ENCODE measurements at regions not wholly inside any gene's neighbourhood (a gene's known extent, or its start where the extent isn't known, plus 50 kb on each side); places are given as distances from the start of the nearest gene placed in this dataset.
"Not testable (repeated sequence)": the region's sequence is repeated elsewhere in the genome, so short reads cannot be mapped to it uniquely, and the experiment has no call there.

DNA sequence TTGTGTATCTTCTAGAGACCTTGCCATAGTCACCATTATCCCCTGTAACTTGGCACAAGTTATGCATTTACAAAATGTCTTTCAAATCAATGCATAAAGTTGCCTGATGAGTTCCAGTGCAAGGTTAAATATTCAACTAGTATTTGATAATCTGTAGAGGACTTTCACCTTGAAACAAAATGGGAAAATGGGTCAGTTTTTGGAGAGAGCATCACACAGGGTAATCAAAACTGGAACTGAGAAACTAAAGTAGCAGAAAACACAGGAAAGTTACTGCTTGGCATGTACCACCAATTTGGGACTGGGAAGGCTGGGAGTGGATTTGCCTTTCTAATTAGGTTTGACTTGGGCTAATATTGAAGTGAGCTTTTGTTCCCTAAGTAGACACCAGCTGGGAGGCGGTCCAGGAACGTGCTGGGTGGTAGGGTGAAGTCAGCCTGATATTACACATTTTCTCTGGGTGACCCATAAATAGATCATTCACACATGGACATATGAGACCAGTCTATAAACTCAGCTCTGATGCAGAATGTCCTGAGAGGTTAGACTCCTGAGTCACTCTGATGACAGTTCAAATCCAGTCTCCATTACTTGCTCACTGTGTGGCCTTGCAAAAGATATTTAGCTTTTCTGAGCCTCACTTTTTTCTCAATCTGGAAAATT, 152.3 kb downstream of the PCTP start:
- DNase-seq (ENCODE audit: low read depth): no peak

DNA sequence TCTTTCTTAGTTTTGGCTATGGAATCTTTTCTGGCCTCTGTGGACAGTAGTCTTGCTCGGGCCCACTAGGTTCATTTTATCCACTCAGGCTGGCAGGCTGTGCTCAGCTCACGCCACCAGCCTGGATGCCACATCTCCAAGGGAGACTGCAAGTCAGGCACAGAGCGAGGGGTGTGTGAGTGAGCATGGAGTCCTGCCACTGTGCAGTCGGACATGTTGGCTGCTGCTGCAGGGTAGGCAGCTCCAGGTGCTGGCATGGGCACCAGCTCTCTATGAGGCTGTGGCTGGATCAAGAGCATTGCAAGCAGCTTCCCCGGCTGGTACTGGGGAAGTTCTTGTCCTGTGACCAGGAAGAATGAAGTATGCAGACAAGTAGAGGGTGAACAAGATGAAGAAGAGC, 158.9 kb downstream of the PCTP start:
- no peak for DNase-seq (ENCODE audit: low read depth)

DNA sequence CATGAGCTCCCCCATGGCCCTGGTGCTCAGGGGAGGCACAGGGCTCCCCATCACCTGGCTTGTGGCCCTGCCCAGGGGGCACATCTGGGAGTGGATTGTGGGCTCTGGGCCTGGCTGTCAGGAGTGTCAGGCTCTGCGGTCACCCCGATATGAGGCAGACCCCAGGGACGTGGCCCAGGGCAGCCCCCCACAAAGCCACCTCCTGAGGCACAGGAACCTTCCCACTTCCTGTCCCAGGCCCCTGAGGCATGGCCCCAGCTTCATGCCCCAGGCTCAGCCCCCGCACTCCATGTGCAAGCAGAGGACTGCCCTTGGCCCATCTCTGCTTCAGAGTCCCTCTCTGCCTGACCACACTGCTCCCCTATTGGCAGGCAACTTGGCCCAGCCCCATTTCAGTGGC, 160.3 kb downstream of the PCTP start:
- no peak for DNase-seq (ENCODE audit: low read depth)

DNA sequence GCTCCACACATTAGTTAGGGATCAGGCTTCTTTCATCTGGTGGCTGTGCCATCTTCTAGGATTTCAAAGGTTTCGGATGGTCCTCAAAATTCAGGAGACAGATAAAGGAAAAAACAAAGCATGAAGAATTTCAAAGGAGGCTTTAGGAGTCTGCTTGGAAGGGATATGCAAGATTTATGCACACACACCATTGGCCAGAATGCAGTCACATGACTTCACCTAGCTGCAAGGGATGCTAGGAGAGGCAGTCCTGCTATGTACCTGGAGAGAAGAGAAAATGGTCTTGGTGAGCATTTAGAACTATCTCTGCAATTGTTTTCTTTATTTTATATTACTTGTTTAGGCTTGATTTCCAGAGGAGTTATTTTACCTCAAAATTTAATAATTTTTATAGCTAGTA, 174.6 kb downstream of the PCTP start:
- DNase-seq (ENCODE audit: low read depth): no peak

GRCh38 chr17:55926276-55926990, 175.6 kb downstream of the PCTP start:
- no peak for DNase-seq (ENCODE audit: low read depth)

GRCh38 chr17:55930291-55930809, 179.5 kb downstream of the PCTP start:
- no peak for DNase-seq (ENCODE audit: low read depth)

DNA sequence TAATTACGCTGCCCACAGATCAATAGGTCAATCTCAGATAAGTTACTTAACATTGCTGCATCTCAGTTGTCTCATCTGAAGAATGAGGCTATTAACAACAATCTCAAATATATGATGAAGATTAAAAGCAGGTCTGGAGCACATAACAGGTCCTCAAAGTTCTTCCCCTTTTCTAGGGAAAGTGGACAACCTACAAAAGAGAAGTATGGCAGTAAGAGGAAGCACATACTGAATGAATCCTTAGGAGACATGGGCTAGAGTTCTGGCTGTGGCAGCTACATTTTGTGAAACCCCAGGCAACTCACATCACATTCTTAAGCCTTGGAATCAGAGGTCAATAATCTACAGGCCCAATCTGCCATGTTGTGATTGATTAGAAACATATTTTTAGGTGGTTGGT, 180.6 kb downstream of the PCTP start:
- no peak for DNase-seq (ENCODE audit: low read depth)

DNA sequence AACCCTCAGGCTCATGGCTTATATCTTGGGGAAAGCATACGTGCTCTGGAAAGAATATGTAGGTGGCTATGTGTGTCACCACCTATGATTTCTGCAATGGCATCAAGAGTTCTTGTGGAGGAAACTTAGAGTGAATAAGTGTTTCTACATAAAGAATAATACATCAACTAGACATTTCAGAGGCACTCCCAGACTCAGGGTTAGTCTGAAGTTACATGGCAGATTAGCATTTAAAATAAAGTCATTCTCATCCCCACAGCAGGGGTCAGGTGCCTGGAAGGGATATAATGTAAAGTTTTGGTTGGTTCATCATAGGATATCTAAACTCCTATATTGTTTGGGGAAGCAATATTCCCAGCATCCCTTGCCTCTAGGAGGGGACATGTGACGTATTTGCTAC, 182.1 kb downstream of the PCTP start:
- no peak for DNase-seq (ENCODE audit: low read depth)

- DNase-seq (ENCODE audit: low read depth): not testable (repeated sequence)
Measured at GRCh38 chr17:55939181-55939810, 188.4 kb downstream of the PCTP start.

DNA sequence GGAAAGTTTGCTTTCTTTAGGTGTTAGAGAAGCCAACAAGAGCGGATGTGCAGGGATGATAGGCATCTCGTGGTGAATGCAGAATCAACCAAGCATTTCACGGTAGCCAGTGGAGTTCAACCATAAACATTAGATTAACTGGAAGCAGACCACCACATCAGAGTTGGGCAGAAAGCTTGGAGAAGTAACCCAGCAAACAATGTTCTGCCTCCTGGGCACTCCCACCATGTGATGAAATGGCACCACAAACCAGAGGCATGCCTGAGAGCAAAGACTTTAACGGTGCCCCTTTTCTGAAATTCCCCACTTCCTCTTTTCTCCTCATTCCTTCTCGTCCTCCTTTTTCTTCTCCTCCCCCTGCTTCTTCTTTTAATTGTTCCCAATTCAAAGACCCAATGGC, 193.5 kb upstream of the ANKFN1 start:
- DNase-seq (ENCODE audit: low read depth): no peak

DNA sequence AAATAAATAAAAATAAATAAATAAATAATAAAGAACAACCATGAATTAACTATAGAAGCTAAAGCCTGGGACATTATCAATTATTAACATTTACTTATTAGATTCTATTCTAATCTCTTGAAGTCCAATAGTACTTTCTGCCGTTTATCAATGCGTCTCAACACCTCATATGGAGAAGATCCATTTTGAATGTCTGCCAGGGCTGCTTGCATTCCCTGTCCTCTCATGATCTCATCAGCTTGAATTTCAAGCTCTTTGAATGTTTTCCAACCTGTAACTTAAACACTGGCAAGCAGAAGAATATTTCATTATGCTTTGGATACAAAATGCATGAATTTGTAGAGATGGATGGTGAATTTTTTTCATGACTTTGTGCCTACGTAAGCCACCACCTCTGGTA, 191.9 kb upstream of the ANKFN1 start:
- no peak for DNase-seq (ENCODE audit: low read depth)

- DNase-seq (ENCODE audit: low read depth): no peak
Measured at GRCh38 chr17:55962951-55963401, 190.3 kb upstream of the ANKFN1 start.

GRCh38 chr17:55964191-55964590, 189.1 kb upstream of the ANKFN1 start:
- no peak for DNase-seq (ENCODE audit: low read depth)

GRCh38 chr17:55965051-55965450, 188.2 kb upstream of the ANKFN1 start:
- DNase-seq (ENCODE audit: low read depth): no peak

DNA sequence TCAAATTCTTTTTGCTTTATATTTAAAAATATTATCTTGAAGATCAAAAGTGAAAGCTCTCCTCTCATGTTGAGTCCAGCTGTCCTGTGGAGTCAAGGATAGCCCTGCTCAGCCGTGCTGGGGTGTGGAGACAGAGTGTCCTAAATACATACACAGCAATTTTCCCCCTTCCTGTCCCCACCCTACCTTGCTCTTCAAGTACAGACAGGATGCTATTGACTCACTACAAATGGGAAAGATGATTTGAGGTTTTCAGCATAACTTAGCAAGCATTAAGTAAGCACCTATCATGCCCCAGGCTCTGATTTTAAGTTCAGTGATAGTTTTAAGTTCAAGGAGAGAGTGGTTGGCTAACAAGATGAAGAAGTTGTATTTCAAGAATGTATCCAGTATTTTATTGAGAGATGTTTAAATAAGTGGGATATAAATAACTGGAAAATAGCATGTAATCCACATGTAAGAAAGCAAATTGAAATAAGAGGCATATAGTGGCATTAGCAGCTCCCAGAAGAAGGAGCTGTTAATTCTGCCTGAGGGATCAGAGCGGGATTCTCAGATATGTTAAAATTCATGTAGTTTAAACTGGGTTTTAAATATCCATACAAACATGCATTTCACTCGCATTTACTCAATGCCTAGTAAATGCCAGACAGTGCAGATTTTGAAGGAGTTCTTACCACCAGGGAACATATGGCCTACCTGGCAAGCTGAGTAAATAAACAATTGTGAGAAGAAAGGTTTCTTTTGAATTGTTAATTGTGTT, 183.5 kb upstream of the ANKFN1 start:
- no peak for DNase-seq (ENCODE audit: low read depth)

GRCh38 chr17:55978578-55978977, 174.7 kb upstream of the ANKFN1 start:
- DNase-seq (ENCODE audit: low read depth): no peak

- no peak for DNase-seq (ENCODE audit: low read depth)
Measured at GRCh38 chr17:55983096-55983495, 170.2 kb upstream of the ANKFN1 start.

DNA sequence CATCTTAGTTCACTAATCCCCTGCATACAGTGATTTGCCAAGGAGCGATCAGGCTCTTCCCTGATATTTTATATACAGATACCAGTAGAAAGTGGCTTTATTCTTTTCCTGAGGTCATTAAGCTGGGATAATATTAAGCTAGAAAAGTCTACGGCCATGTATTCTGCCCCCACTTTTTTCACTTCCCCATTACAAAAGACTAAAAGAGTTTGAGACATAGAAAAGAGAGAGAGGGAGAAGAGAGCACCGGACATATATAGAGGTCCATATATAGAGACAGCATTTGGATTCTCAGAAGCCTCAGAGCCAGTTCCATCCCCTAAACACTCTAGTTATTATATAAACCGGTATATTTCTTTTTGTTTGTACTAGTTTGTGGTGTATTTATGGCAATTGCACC, 166.5 kb upstream of the ANKFN1 start:
- no peak for DNase-seq (ENCODE audit: low read depth)

GRCh38 chr17:55988861-55989260, 164.4 kb upstream of the ANKFN1 start:
- DNase-seq (ENCODE audit: low read depth): no peak

- DNase-seq (ENCODE audit: low read depth): no peak
Measured at GRCh38 chr17:55990332-55991006, 162.8 kb upstream of the ANKFN1 start.

DNA sequence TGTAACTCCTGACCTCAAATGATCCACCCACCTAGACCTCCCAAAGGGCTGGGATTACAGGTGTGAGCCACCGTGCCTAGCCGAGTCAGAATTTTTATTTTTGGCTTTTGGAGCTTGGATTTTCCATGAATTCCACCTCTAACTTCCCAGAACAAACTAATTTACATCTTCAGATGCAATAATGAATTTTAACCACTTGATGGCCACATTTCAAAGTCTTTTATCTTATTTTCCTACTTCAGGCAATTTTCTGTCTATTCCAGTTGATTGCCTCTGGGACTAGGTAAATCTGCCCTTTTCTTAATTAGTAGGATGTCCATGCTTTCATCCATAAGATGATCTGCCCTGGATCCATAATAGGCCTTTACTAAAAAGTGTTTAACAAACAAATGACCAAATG, 156.4 kb upstream of the ANKFN1 start:
- DNase-seq (ENCODE audit: low read depth): no peak

GRCh38 chr17:56000411-56000810, 152.9 kb upstream of the ANKFN1 start:
- no peak for DNase-seq (ENCODE audit: low read depth)
